ENCODE measurements at regions not wholly inside any gene's neighbourhood (a gene's known extent, or its start where the extent isn't known, plus 50 kb on each side); places are given as distances from the start of the nearest gene placed in this dataset.

- FAIRE-seq, result no peak
- ChIA-PET CTCF (ENCODE audit: partially characterized antibody) (no interaction called here), POLR2A (ENCODE audit: partially characterized antibody) (no interaction called here)
- peak overlapping the region; percentile 65 for H4K8ac ChIP-seq (ENCODE audit: extremely low read depth, insufficient read depth, low read length)
- H2BK12ac ChIP-seq (ENCODE audit: low read depth, low read length), result no peak overlapping the region
- H3K79me1 ChIP-seq (ENCODE audit: low read depth, low read length), result no peaks in the 10 kb centered on the region
- no peak overlapping the region for H3K23ac ChIP-seq (ENCODE audit: insufficient read length)
- H3K9ac ChIP-seq (replicated peaks in 1 of 4; ENCODE audit: extremely low read depth in 1 of 4, low read depth in 3 of 4, low read length in 3 of 4), result no peak overlapping the region
- H3K27me3 ChIP-seq (replicated peaks in 1 of 4; ENCODE audit: control insufficient read depth in 3 of 4, extremely low read depth in 1 of 4, insufficient read depth in 3 of 4, low read length in 3 of 4), result no peaks in the 10 kb centered on the region; a peak in 1 of 7 replicates
- TF ChIP-seq CBX8 (IDR thresholded peaks at IDR 0.05; ENCODE audit: borderline replicate concordance, low read depth, low read length) (no peak), RBBP5 (IDR thresholded peaks at IDR 0.05; ENCODE audit: borderline replicate concordance, low read depth, low read length) (no peak), ATF2 (IDR thresholded peaks at IDR 0.05; ENCODE audit: low read length) (no peak)
- H4K91ac ChIP-seq (replicated peaks; ENCODE audit: insufficient read length, low read length), result no peak overlapping the region
- no peaks in the 10 kb centered on the region for H3K36me3 ChIP-seq (ENCODE audit: control insufficient read depth in 2 of 4, insufficient read depth in 4 of 4, low read length in 3 of 4)
- no peak overlapping the region for H4K5ac ChIP-seq (ENCODE audit: insufficient read length, low read depth, low read length)
- no peaks in the 10 kb centered on the region; the same call in 1 of the 2 replicates for H3K23me2 ChIP-seq (ENCODE audit: low read depth, low read length)
- H4K20me1 ChIP-seq (replicated peaks in 1 of 2; ENCODE audit: control insufficient read depth in 1 of 2, insufficient read depth in 2 of 2, low read length in 2 of 2), result no peaks in the 10 kb centered on the region
- no peak overlapping the region for H3K18ac ChIP-seq (ENCODE audit: extremely low read depth, low read length)
- no peak overlapping the region for H3K27ac ChIP-seq (ENCODE audit: low read depth, low read length)
- H3K79me2 ChIP-seq (ENCODE audit: control insufficient read depth in 1 of 2, insufficient read depth in 2 of 2, low read length in 2 of 2), result no peaks in the 10 kb centered on the region
- H3K4me2 ChIP-seq (ENCODE audit: insufficient read depth in 1 of 2, low read depth in 2 of 2, low read length in 2 of 2), result no peak overlapping the region
- H2BK20ac ChIP-seq (ENCODE audit: low read length), result no peak overlapping the region
- no peak for DNase-seq (ENCODE audit: low read depth in 1 of 2, low spot score in 2 of 2)
- H2BK120ac ChIP-seq (replicated peaks; ENCODE audit: low read depth, low read length), result no peak overlapping the region
- no peak overlapping the region for H2BK15ac ChIP-seq (ENCODE audit: low read length)
- no peak overlapping the region for H2AFZ ChIP-seq (ENCODE audit: low read length)
- H3K56ac ChIP-seq (replicated peaks; ENCODE audit: insufficient read length, low read depth, low read length), result no peak overlapping the region
- WGBS, 2 experiments (ENCODE audit: extremely low coverage in 1 of 2, insufficient coverage in 1 of 2, insufficient read length in 1 of 2, insufficient replicate concordance in 2 of 2, low coverage in 1 of 2, low lambda C conversion rate in 2 of 2, missing lambda C conversion rate in 1 of 2), result 94% methylated on average over 13 of the region's 13 CpGs; no CpG with 5 or more reads in 1 of the 2 experiments
- no peaks in the 10 kb centered on the region for H3K4me1 ChIP-seq (replicated peaks in 1 of 4; ENCODE audit: control insufficient read depth in 3 of 4, insufficient read depth in 4 of 4, low read length in 3 of 4)
- H2AK5ac ChIP-seq (ENCODE audit: low read depth, low read length), result no peak overlapping the region
- no peak overlapping the region for H3K4ac ChIP-seq (replicated peaks; ENCODE audit: insufficient read length, low read depth, low read length)
- H3K9me3 ChIP-seq (ENCODE audit: insufficient read depth in 2 of 2, low read depth in 1 of 2, low read length in 1 of 2), result no peaks in the 10 kb centered on the region; a peak in 1 of 4 replicates
- no peak overlapping the region for H3K4me3 ChIP-seq (ENCODE audit: extremely low read depth in 1 of 4, insufficient read depth in 2 of 4, low read depth in 3 of 4, low read length in 4 of 4)
- H2BK5ac ChIP-seq (ENCODE audit: low read depth, low read length), result no peak overlapping the region
- no peak overlapping the region for H3K14ac ChIP-seq (ENCODE audit: insufficient read length)
Measured at GRCh38 chr7:51901489-51901840, 584.9 kb upstream of the COBL start.

All from H1 (cell line).